Trophoblast cell (in vitro differentiated cells and primary cell): ENCODE measurements at regions not wholly inside any gene's neighbourhood (a gene's known extent, or its start where the extent isn't known, plus 50 kb on each side); places are given as distances from the start of the nearest gene placed in this dataset.

Experiments used
- DNase-seq, 2 donors: peaks; one replicate each; pipeline ENCODE4 v3.0.0-alpha.2; 2016
- H2AFZ ChIP-seq: 2 replicates; pipeline ENCODE4 v1.6.1; 2013; ENCODE audit warnings: low read length, moderate library complexity, mild to moderate bottlenecking; ENCODE audit not compliant: insufficient read depth, poor library complexity
- H2AK5ac ChIP-seq: 2 replicates; pipeline ENCODE4 v1.6.1; 2013; ENCODE audit warnings: mild to moderate bottlenecking, low read length
- H2BK120ac ChIP-seq: 2 replicates; pipeline ENCODE4 v1.6.1; 2013; ENCODE audit warnings: low read length, mild to moderate bottlenecking, moderate library complexity; ENCODE audit not compliant: insufficient read depth, poor library complexity
- H2BK12ac ChIP-seq: 2 replicates; pipeline ENCODE4 v1.6.1; 2013; ENCODE audit warnings: mild to moderate bottlenecking, low read length, moderate library complexity
- H2BK5ac ChIP-seq: 2 replicates; pipeline ENCODE4 v1.6.1; 2013; ENCODE audit warnings: low read length, low read depth, moderate library complexity, mild to moderate bottlenecking; ENCODE audit not compliant: poor library complexity
- H3K14ac ChIP-seq: 2 replicates; pipeline ENCODE4 v1.6.1; 2013; ENCODE audit warnings: mild to moderate bottlenecking, low read length
- H3K18ac ChIP-seq: 2 replicates; pipeline ENCODE4 v1.6.1; 2013; ENCODE audit warnings: mild to moderate bottlenecking, low read length
- H3K23ac ChIP-seq: 2 replicates; pipeline ENCODE4 v1.6.1; 2013; ENCODE audit warnings: low read length
- H3K27ac ChIP-seq: 2 replicates; pipeline ENCODE4 v1.5.1; 2013; ENCODE audit warnings: low read depth, mild to moderate bottlenecking, inconsistent platforms, low read length, moderate library complexity
- H3K27me3 ChIP-seq: 2 replicates; pipeline ENCODE4 v1.6.1; 2013; ENCODE audit warnings: inconsistent platforms, mild to moderate bottlenecking, low read length, moderate library complexity; ENCODE audit not compliant: insufficient read depth
- H3K36me3 ChIP-seq, 2 experiments: 1 replicate in 1 of 2; 2 replicates in 1 of 2; pipeline ENCODE4 v1.6.1; 2013; ENCODE audit warnings: low read length in 2 of 2, mild to moderate bottlenecking in 2 of 2, moderate library complexity in 1 of 2; ENCODE audit not compliant: insufficient read depth in 2 of 2, control insufficient read depth in 1 of 2
- H3K4ac ChIP-seq: 2 replicates; pipeline ENCODE4 v1.6.1; 2013; ENCODE audit warnings: low read depth, mild to moderate bottlenecking, low read length, moderate library complexity
- H3K4me1 ChIP-seq, 2 experiments: 1 replicate in 1 of 2; 2 replicates in 1 of 2; pipeline ENCODE4 v1.6.1; 2013; ENCODE audit warnings: low read length in 2 of 2, mild to moderate bottlenecking in 2 of 2, moderate library complexity in 1 of 2; ENCODE audit not compliant: insufficient read depth in 2 of 2, control insufficient read depth in 1 of 2
- H3K4me2 ChIP-seq: 2 replicates; pipeline ENCODE4 v1.6.1; 2013; ENCODE audit warnings: inconsistent platforms, mild to moderate bottlenecking, low read length, moderate library complexity
- H3K4me3 ChIP-seq: 2 replicates; pipeline ENCODE4 v1.5.1; 2013; ENCODE audit warnings: mild to moderate bottlenecking, low read depth, low read length, inconsistent platforms
- H3K79me1 ChIP-seq: one replicate; pipeline ENCODE4 v1.6.1; 2013; ENCODE audit warnings: low read length
- H3K79me2 ChIP-seq: 2 replicates; pipeline ENCODE4 v1.6.1; 2013; ENCODE audit warnings: low read length, mild to moderate bottlenecking; ENCODE audit not compliant: control insufficient read depth, insufficient read depth, poor library complexity
- H3K9ac ChIP-seq: 2 replicates; pipeline ENCODE4 v1.6.1; 2013; ENCODE audit warnings: mild to moderate bottlenecking, low read length
- H3K9me3 ChIP-seq: 2 replicates; pipeline ENCODE4 v1.6.1; 2013; ENCODE audit warnings: low read depth, mild to moderate bottlenecking, control low read depth, inconsistent platforms, low read length; ENCODE audit not compliant: insufficient read depth
- H4K12ac ChIP-seq: 2 replicates; pipeline ENCODE4 v1.6.1; 2013; ENCODE audit warnings: low read depth, mild to moderate bottlenecking, low read length, moderate library complexity
- H4K8ac ChIP-seq: 2 replicates; pipeline ENCODE4 v1.6.1; 2013; ENCODE audit warnings: low read depth, mild to moderate bottlenecking, low read length, moderate library complexity
- H4K91ac ChIP-seq: one replicate; pipeline ENCODE4 v1.6.1; 2013; ENCODE audit warnings: low read depth, mild to moderate bottlenecking, low read length, moderate library complexity
- WGBS: extraction: QIAGEN DNeasy Blood & Tissue Kit; methylation state at CpG from one replicate; pipeline ENCODE4 v1.1.7; 2013; ENCODE audit warnings: missing lambda C conversion rate; ENCODE audit not compliant: insufficient read length, insufficient coverage; ENCODE audit errors: extremely low coverage; 5-methylcytosine and 5-hydroxymethylcytosine counted together

GRCh38 chr7:67435894-67436535 is 439.4 kb downstream of the TYW1 start:
- H3K4me1 ChIP-seq, result peaks cover 0 to 2% of the 10 kb centered on the region in 2 experiments
- H4K12ac ChIP-seq, result no peak overlapping the region
- no peak overlapping the region for H4K91ac ChIP-seq
- no peak overlapping the region for H3K27ac ChIP-seq
- no peak overlapping the region for H2AFZ ChIP-seq
- H2BK12ac ChIP-seq, result no peak overlapping the region
- no peak overlapping the region for H3K4me2 ChIP-seq
- peaks cover 4% of the 10 kb centered on the region for H3K9me3 ChIP-seq
- no peaks in the 10 kb centered on the region for H3K27me3 ChIP-seq
- H2BK120ac ChIP-seq, result no peak overlapping the region
- H3K79me2 ChIP-seq, result no peaks in the 10 kb centered on the region
- no peak overlapping the region for H3K4me3 ChIP-seq
- H3K23ac ChIP-seq, result no peak overlapping the region
- H4K8ac ChIP-seq, result no peak overlapping the region
- no peak overlapping the region for H3K4ac ChIP-seq
- H3K9ac ChIP-seq, result no peak overlapping the region
- H3K14ac ChIP-seq, result no peak overlapping the region
- no peak for DNase-seq
- no peak overlapping the region for H2BK5ac ChIP-seq
- no peak overlapping the region for H3K18ac ChIP-seq
- 100% methylated on average over 1 of the region's 9 CpGs for WGBS
- H2AK5ac ChIP-seq, result no peak overlapping the region
- H3K36me3 ChIP-seq, result no peaks in the 10 kb centered on the region
- no peaks in the 10 kb centered on the region for H3K79me1 ChIP-seq

- Histone ChIP-seq H3K14ac (no peak overlapping the region), H3K4me1 (no peaks in the 10 kb centered on the region), H3K18ac (no peak overlapping the region), H3K79me1 (no peaks in the 10 kb centered on the region), H4K8ac (no peak overlapping the region), H2AFZ (no peak overlapping the region), H3K27ac (no peak overlapping the region), H4K91ac (no peak overlapping the region), H3K4me3 (no peak overlapping the region), H2BK12ac (no peak overlapping the region), H3K9me3 (peaks cover 2% of the 10 kb centered on the region), H3K79me2 (no peaks in the 10 kb centered on the region), H3K23ac (no peak overlapping the region), H3K4me2 (no peak overlapping the region), H2BK120ac (no peak overlapping the region), H2BK5ac (no peak overlapping the region), H2AK5ac (no peak overlapping the region), H3K4ac (no peak overlapping the region), H3K27me3 (no peaks in the 10 kb centered on the region), H4K12ac (no peak overlapping the region), H3K9ac (no peak overlapping the region), H3K36me3 (no peaks in the 10 kb centered on the region)
- WGBS, result no CpG with 5 or more reads among the region's 7 CpGs
- no peak for DNase-seq
Measured at GRCh38 chr7:67438198-67438882, 441.7 kb downstream of the TYW1 start.

GRCh38 chr7:67438913-67439505 is 442.4 kb downstream of the TYW1 start:
- DNase-seq, result no peak
- Histone ChIP-seq H4K12ac (no peak overlapping the region), H3K27ac (no peak overlapping the region), H4K8ac (no peak overlapping the region), H3K4ac (no peak overlapping the region), H3K79me2 (no peaks in the 10 kb centered on the region), H2BK12ac (no peak overlapping the region), H2AK5ac (no peak overlapping the region), H3K23ac (no peak overlapping the region), H3K9ac (no peak overlapping the region), H2BK120ac (no peak overlapping the region), H3K14ac (no peak overlapping the region), H3K79me1 (no peaks in the 10 kb centered on the region), H3K18ac (no peak overlapping the region), H4K91ac (no peak overlapping the region), H3K27me3 (no peaks in the 10 kb centered on the region), H3K4me3 (no peak overlapping the region), H3K9me3 (no peaks in the 10 kb centered on the region), H2AFZ (no peak overlapping the region), H3K4me2 (no peak overlapping the region), H3K4me1 (no peaks in the 10 kb centered on the region), H2BK5ac (no peak overlapping the region), H3K36me3 (no peaks in the 10 kb centered on the region)
- no CpG with 5 or more reads among the region's 13 CpGs for WGBS

GRCh38 chr7:67440321-67440720 is 443.7 kb downstream of the TYW1 start:
- H2BK120ac ChIP-seq, result no peak overlapping the region
- WGBS, result no CpG with 5 or more reads among the region's 2 CpGs
- H3K79me2 ChIP-seq, result no peaks in the 10 kb centered on the region
- H3K9ac ChIP-seq, result no peak overlapping the region
- no peak overlapping the region for H3K4ac ChIP-seq
- H2BK12ac ChIP-seq, result no peak overlapping the region
- H3K4me3 ChIP-seq, result no peak overlapping the region
- no peak overlapping the region for H3K23ac ChIP-seq
- no peaks in the 10 kb centered on the region for H3K4me1 ChIP-seq
- no peaks in the 10 kb centered on the region for H3K79me1 ChIP-seq
- H3K36me3 ChIP-seq, result no peaks in the 10 kb centered on the region
- DNase-seq, result no peak
- no peak overlapping the region for H3K27ac ChIP-seq
- H2AFZ ChIP-seq, result no peak overlapping the region
- no peak overlapping the region for H4K8ac ChIP-seq
- no peak overlapping the region for H2BK5ac ChIP-seq
- H3K18ac ChIP-seq, result no peak overlapping the region
- H3K9me3 ChIP-seq, result no peaks in the 10 kb centered on the region
- no peak overlapping the region for H3K4me2 ChIP-seq
- no peak overlapping the region for H4K91ac ChIP-seq
- no peak overlapping the region for H2AK5ac ChIP-seq
- H4K12ac ChIP-seq, result no peak overlapping the region
- H3K27me3 ChIP-seq, result no peaks in the 10 kb centered on the region
- no peak overlapping the region for H3K14ac ChIP-seq
